ENCODE measurements at regions not wholly inside any gene's neighbourhood (a gene's known extent, or its start where the extent isn't known, plus 50 kb on each side); places are given as distances from the start of the nearest gene placed in this dataset.

DNA sequence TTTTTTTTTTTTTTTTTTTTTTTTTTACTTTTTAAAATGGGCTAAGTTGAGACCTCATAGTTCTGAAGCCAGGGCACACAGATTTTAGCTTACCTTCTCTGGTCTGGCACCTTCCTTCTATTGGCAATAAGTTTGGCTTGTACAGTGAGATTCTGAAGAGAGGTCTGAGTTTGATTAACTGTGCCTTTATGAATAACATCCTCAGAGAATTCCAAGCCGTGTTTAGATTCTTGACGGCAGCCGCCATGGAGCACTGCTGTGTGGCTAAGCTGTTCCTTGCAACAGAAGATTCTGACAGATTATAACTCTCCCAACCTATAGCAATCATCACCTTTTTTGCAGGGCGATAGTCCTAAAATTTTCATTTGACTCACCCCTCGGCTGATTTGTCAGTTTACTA is 354.9 kb upstream of the FAR2 start:
- intact Hi-C loops (cut with DNase I): no loop called here
- TF ChIP-seq, protein P1, sequence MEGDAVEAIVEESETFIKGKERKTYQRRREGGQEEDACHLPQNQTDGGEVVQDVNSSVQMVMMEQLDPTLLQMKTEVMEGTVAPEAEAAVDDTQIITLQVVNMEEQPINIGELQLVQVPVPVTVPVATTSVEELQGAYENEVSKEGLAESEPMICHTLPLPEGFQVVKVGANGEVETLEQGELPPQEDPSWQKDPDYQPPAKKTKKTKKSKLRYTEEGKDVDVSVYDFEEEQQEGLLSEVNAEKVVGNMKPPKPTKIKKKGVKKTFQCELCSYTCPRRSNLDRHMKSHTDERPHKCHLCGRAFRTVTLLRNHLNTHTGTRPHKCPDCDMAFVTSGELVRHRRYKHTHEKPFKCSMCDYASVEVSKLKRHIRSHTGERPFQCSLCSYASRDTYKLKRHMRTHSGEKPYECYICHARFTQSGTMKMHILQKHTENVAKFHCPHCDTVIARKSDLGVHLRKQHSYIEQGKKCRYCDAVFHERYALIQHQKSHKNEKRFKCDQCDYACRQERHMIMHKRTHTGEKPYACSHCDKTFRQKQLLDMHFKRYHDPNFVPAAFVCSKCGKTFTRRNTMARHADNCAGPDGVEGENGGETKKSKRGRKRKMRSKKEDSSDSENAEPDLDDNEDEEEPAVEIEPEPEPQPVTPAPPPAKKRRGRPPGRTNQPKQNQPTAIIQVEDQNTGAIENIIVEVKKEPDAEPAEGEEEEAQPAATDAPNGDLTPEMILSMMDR (IDR thresholded peaks at IDR 0.05): no peak
- TF ChIP-seq POLR2A (IDR thresholded peaks at IDR 0.05): no peak
- TF ChIP-seq POLR2AphosphoS5 (IDR thresholded peaks at IDR 0.05): no peak
- Histone ChIP-seq H3K27ac (no peak overlapping the region), H3K27me3 (replicated peaks; ENCODE audit: insufficient read depth) (no peaks in the 10 kb centered on the region), H3K4me3 (no peak overlapping the region), H3K9me3 (no peaks in the 10 kb centered on the region), H3K4me1 (replicated peaks) (no peaks in the 10 kb centered on the region), H3K36me3 (no peaks in the 10 kb centered on the region)
- WGBS: 64% methylated on average over 5 of the region's 5 CpGs
- DNase-seq (ENCODE audit: low spot score): no peak

DNA sequence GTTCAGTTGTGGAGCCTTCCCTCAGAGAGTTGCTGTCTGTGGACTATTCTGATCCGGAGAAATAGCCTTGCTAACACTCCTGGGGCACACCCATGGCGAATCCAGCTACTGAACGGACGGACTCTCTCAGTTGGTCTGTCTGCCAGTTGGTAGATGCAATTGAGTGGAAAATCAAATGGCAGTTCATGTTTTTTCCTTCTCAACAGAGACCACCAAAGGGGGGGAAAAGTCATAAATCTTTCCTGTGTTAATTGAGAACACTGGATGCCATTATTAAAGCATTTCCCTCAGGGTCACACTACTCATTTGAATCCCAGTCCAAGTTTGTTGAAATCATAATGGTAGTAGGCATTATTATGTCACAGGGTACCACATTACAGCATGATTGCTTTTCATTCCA is 354.3 kb upstream of the FAR2 start:
- 88% methylated on average over 4 of the region's 4 CpGs for WGBS
- no peaks in the 10 kb centered on the region for H3K27me3 ChIP-seq (replicated peaks; ENCODE audit: insufficient read depth)
- TF ChIP-seq POLR2AphosphoS5 (IDR thresholded peaks at IDR 0.05) (no peak), POLR2A (IDR thresholded peaks at IDR 0.05) (no peak)
- TF ChIP-seq, protein P1 (IDR thresholded peaks at IDR 0.05): no peak
- H3K27ac ChIP-seq: no peak overlapping the region
- DNase-seq (ENCODE audit: low spot score): no peak
- no peak overlapping the region for H3K4me3 ChIP-seq
- no peaks in the 10 kb centered on the region for H3K4me1 ChIP-seq (replicated peaks)
- intact Hi-C loops (cut with DNase I): no loop called here
- no peaks in the 10 kb centered on the region for H3K9me3 ChIP-seq
- H3K36me3 ChIP-seq: no peaks in the 10 kb centered on the region

- Histone ChIP-seq H3K36me3 (no peaks in the 10 kb centered on the region), H3K9me3 (no peaks in the 10 kb centered on the region), H3K27me3 (replicated peaks; ENCODE audit: insufficient read depth) (no peaks in the 10 kb centered on the region), H3K4me3 (no peak overlapping the region), H3K4me1 (replicated peaks) (no peaks in the 10 kb centered on the region), H3K27ac (no peak overlapping the region)
- TF ChIP-seq POLR2A (IDR thresholded peaks at IDR 0.05) (no peak), POLR2AphosphoS5 (IDR thresholded peaks at IDR 0.05) (no peak)
- TF ChIP-seq, protein P1 (IDR thresholded peaks at IDR 0.05): no peak
- no peak for DNase-seq (ENCODE audit: low spot score)
- intact Hi-C loops (cut with DNase I): no loop called here
- 54% methylated on average over 1 of the region's 1 CpG for WGBS
Measured at GRCh38 chr12:28795311-28795710, 353.8 kb upstream of the FAR2 start.

- H3K4me1 ChIP-seq (replicated peaks): no peaks in the 10 kb centered on the region
- intact Hi-C loops (cut with DNase I): no loop called here
- H3K36me3 ChIP-seq: no peaks in the 10 kb centered on the region
- WGBS: 89% methylated on average over 1 of the region's 1 CpG
- H3K4me3 ChIP-seq: no peak overlapping the region
- no peak for TF ChIP-seq POLR2AphosphoS5 (IDR thresholded peaks at IDR 0.05)
- TF ChIP-seq POLR2A (IDR thresholded peaks at IDR 0.05): no peak
- TF ChIP-seq, protein P1 (IDR thresholded peaks at IDR 0.05): no peak
- no peak for DNase-seq (ENCODE audit: low spot score)
- H3K9me3 ChIP-seq: no peaks in the 10 kb centered on the region
- H3K27ac ChIP-seq: no peak overlapping the region
- no peaks in the 10 kb centered on the region for H3K27me3 ChIP-seq (replicated peaks; ENCODE audit: insufficient read depth)
Measured at GRCh38 chr12:28799348-28799747, 349.7 kb upstream of the FAR2 start.

- 97% methylated on average over 1 of the region's 1 CpG for WGBS
- intact Hi-C loops (cut with DNase I): no loop called here
- Histone ChIP-seq H3K27me3 (replicated peaks; ENCODE audit: insufficient read depth) (no peaks in the 10 kb centered on the region), H3K27ac (no peak overlapping the region), H3K4me1 (replicated peaks) (no peaks in the 10 kb centered on the region), H3K4me3 (no peak overlapping the region), H3K9me3 (no peaks in the 10 kb centered on the region), H3K36me3 (no peaks in the 10 kb centered on the region)
- DNase-seq (ENCODE audit: low spot score): no peak
- TF ChIP-seq POLR2A (IDR thresholded peaks at IDR 0.05) (no peak), POLR2AphosphoS5 (IDR thresholded peaks at IDR 0.05) (no peak)
- TF ChIP-seq, protein P1 (IDR thresholded peaks at IDR 0.05): no peak
Measured at GRCh38 chr12:28800129-28800528, 348.9 kb upstream of the FAR2 start.

Data from prostate gland (tissue), 2 donors.